GM18511 (cell line): ENCODE measurements at regions not wholly inside any gene's neighbourhood (a gene's known extent, or its start where the extent isn't known, plus 50 kb on each side); places are given as distances from the start of the nearest gene placed in this dataset.

Source experiments
- ATAC-seq: cut with Tn5 transposase; IDR thresholded peaks from one replicate; pipeline ENCODE4 v1.9.1; 2021; ENCODE audit warnings: mild to moderate bottlenecking, moderate library complexity; ENCODE audit not compliant: unreplicated experiment

- ATAC-seq = no peak
These were observed 169.7 kb upstream of the TPK1 start for GRCh38 chr7:145005601-145006000.

GRCh38 chr7:144997512-144997911 is 161.7 kb upstream of the TPK1 start:
- ATAC-seq = no peak

DNA sequence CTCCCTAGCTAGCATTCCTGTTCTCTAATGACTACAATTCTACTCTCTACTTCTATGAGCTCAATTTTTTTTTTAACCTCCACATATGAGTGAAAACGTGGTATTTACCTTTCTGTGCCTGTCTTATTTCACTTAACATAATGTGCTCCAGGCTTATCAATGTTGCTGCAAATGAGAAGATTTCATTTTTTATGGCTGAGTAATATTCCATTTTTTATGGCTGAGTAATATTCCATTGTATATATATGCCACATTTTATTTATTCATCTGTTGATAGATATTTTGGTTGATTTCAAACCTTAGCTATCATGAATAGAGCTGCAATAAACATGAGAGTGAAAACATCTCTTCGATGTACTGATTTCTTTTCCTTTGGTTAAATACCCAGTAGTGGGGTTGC is 159.6 kb upstream of the TPK1 start:
- no peak for ATAC-seq

- no peak for ATAC-seq
These were observed 155.2 kb upstream of the TPK1 start for GRCh38 chr7:144991041-144991440.

DNA sequence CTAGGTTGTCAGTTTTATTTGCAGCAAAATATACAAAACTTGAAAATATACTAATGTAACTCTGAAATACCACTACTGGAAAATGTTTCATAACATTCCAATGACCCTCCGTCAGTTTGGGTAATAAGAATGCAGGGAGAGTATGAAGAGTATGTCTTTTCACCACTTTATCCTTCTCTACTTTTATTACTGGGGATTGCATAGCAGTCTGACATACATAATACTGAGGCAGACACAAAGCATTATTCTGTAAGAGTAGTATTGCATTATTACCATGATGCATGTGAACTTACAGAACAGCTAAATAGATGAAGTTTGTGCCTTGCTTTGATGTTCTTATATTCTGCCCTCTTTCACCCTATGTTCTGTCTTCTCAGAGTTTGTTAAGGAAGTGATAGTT is 151.8 kb upstream of the TPK1 start:
- ATAC-seq = no peak

- no peak for ATAC-seq
These were observed 146.3 kb upstream of the TPK1 start for GRCh38 chr7:144982133-144982532.

- ATAC-seq = no peak
These were observed 140.0 kb upstream of the TPK1 start for GRCh38 chr7:144975882-144976281.

GRCh38 chr7:144969787-144970186 is 133.9 kb upstream of the TPK1 start:
- no peak for ATAC-seq

DNA sequence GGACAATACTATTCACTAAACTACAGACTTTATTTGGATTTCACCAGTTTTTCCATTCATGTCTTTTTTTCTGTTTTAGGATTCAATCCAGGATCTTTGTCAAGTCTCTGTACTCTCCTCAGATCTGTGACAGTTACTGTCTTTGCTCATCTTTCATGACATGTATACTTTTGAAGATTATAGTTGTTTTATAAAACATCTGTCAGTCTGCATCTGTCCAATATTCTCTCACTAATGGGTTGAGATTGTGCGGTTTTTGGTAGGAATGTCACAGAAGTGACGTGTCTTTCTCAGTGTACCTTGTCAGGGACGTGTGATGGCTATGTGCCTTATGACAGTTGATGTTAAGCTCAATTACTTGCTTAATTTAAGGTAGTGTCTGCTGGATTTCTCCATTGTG is 124.9 kb upstream of the TPK1 start:
- ATAC-seq = no peak

DNA sequence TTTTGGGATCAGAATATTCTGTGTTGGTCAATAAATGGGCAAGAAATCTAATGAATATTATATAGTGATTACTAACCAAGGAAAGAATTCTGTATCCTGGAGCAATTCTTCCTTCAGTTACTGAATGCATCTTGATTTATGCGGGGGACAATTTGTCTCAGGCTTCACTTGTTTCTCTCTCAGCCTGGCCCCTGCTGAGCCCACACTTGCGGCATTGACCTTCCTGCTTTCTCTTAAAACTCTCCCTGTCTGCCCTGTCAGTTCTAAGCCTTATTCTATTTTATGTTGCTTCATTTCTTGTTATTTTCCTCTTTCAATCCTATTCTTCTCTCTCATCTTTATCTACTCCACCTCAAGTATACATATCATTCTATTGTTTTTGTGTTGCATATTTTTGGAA is 122.1 kb upstream of the TPK1 start:
- ATAC-seq = no peak

DNA sequence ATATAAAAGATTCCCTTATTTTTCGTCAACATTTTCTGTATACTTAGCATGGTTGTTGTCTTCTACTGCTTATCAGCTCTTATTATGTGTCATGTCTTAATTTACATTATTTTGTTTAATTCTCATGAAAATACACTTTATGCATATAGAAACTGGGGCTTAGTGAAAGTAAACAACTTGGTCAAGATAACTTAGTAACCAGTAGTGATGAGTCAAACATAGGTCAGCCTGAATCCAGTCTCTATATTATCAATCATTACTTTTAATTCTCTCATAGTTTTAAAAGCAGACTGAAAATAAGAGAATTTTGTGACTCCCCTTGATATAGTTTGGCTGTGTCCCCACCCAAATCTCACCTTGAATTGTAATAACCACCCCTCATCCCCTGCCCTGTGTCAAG is 119.6 kb upstream of the TPK1 start:
- no peak for ATAC-seq

DNA sequence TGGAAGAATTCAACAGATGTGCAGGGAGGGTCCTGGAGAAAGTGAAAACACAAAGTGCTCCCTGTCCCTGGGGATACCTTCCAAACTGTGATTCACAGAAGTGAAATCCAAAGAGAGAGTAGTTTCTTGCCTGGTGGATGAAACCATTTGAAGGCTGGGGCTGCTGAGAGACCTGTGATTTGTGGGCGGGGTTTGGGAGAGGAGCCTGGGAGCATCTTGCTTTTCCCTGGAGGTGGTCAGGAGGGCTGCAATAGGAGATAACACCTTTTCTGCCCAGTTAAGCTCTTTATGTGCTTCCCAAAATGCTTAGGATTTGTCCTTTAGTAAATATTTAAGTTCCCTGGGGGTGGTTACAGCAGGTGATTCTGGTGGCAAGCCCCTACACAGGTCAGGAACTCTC is 105.3 kb upstream of the TPK1 start:
- no peak for ATAC-seq

- no peak for ATAC-seq
These were observed 101.3 kb upstream of the TPK1 start for GRCh38 chr7:144937199-144937598.

GRCh38 chr7:144936314-144936713 is 100.5 kb upstream of the TPK1 start:
- ATAC-seq = no peak

DNA sequence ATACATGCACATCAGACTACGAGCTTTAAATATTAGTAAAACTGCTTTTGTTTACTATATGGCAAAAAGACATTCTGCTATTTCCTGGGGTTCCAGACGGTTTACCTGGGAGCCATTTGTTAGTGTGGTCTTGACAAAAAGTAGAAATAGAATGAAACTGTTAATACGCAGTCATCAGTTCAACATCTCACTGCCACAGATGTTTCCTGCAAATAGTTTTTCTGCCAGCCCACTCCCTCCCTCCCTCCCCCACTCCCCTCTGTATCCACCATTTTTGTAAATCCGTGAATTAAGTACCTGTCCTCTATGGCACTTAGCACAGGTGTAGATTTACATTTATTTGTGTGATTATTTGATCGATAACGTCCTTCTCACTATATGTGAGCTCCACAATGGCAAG is 74.6 kb upstream of the TPK1 start:
- ATAC-seq = no peak

- ATAC-seq = no peak
These were observed 73.2 kb upstream of the TPK1 start for GRCh38 chr7:144908943-144909556.

GRCh38 chr7:144908324-144908723 is 72.5 kb upstream of the TPK1 start:
- ATAC-seq = no peak

DNA sequence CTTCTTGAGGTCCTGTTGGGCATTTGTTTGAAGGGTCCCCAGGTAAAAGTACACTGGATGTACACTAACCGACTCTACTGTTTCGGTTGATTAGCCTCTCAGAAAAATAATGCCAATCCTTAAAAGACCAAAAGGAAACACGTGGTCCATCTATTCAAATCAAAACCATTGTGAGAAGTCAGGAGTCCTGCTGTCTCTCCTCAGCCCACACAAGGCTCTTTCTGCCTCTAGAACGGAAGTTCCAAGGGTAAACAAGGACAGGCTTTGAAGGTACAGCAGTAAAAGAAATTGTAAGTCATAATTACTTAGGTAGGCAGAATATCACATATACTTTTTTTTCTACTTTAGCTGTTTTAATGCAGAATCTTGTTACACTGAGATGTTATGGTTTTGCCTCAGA is 71.7 kb upstream of the TPK1 start:
- ATAC-seq = peak; percentile 78

GRCh38 chr7:144903201-144903600 is 67.3 kb upstream of the TPK1 start:
- ATAC-seq = no peak

GRCh38 chr7:144892761-144893160 is 56.9 kb upstream of the TPK1 start:
- ATAC-seq = no peak
